ENCODE measurements at regions not wholly inside any gene's neighbourhood (a gene's known extent, or its start where the extent isn't known, plus 50 kb on each side); places are given as distances from the start of the nearest gene placed in this dataset.

DNA sequence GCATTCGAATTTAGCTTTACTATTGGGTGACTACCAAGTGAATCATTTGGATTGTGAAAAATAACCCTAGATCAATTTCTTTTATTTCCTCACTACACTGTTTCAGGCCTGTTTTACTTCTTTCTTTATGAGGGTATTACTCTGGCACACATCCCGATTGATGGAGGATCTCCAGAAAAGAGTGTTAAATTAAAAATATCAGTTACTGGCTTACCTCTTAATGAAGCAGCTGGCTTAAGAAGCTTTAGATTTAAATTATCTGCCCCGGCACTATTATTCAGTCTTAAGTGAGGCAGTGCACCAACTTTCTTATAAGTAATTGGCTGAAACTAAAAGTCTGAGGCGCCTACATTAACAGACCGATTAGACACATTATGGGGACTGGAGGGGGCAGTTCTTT, 1097.4 kb downstream of the TTLL7 start:
- intact Hi-C loops (cut with DNase I; ENCODE audit: low total_unique reads), result no loop called here
- DNase-seq, result no peak
- Histone ChIP-seq H3K27me3 (no peaks in the 10 kb centered on the region), H3K4me1 (no peaks in the 10 kb centered on the region), H3K9me3 (no peaks in the 10 kb centered on the region), H3K36me3 (no peaks in the 10 kb centered on the region), H3K4me3 (no peak overlapping the region), H3K27ac (no peak overlapping the region)
- no peak for TF ChIP-seq POLR2AphosphoS5 (IDR thresholded peaks at IDR 0.05)
- TF ChIP-seq CTCF (IDR thresholded peaks at IDR 0.05), result no peak
- TF ChIP-seq EP300 (IDR thresholded peaks at IDR 0.05; ENCODE audit: low read depth), result no peak
- no peak for TF ChIP-seq POLR2A (IDR thresholded peaks at IDR 0.05)
- 55 to 71% methylated on average over 2 to 5 of the region's 5 CpGs for WGBS, 2 donors (ENCODE audit: low coverage in 1 of 2)
- in situ Hi-C loops (cut with MboI; ENCODE audit: low pct_ligation_motif_present in 1 of 4, low pct_unique_long_range_greater_than_20kb in 1 of 4, low sequenced_read_pairs in 3 of 4), result no loop called here

GRCh38 chr1:82901118-82901517, 1097.8 kb downstream of the TTLL7 start:
- H3K36me3 ChIP-seq, result no peaks in the 10 kb centered on the region
- intact Hi-C loops (cut with DNase I; ENCODE audit: low total_unique reads), result no loop called here
- no peaks in the 10 kb centered on the region for H3K4me1 ChIP-seq
- H3K9me3 ChIP-seq, result no peaks in the 10 kb centered on the region
- WGBS, 2 donors (ENCODE audit: low coverage in 1 of 2), result 53 to 63% methylated on average over 1 of the region's 1 CpG
- no peak for DNase-seq
- in situ Hi-C loops (cut with MboI; ENCODE audit: low pct_ligation_motif_present in 1 of 4, low pct_unique_long_range_greater_than_20kb in 1 of 4, low sequenced_read_pairs in 3 of 4), result no loop called here
- no peak overlapping the region for H3K27ac ChIP-seq
- TF ChIP-seq CTCF (IDR thresholded peaks at IDR 0.05) (no peak), EP300 (IDR thresholded peaks at IDR 0.05; ENCODE audit: low read depth) (no peak), POLR2AphosphoS5 (IDR thresholded peaks at IDR 0.05) (no peak), POLR2A (IDR thresholded peaks at IDR 0.05) (no peak)
- H3K4me3 ChIP-seq, result no peak overlapping the region
- no peaks in the 10 kb centered on the region for H3K27me3 ChIP-seq

- Histone ChIP-seq H3K9me3 (no peaks in the 10 kb centered on the region), H3K27me3 (no peaks in the 10 kb centered on the region), H3K36me3 (no peaks in the 10 kb centered on the region), H3K4me1 (no peaks in the 10 kb centered on the region), H3K4me3 (no peak overlapping the region), H3K27ac (no peak overlapping the region)
- TF ChIP-seq POLR2A (IDR thresholded peaks at IDR 0.05) (no peak), CTCF (IDR thresholded peaks at IDR 0.05) (no peak), POLR2AphosphoS5 (IDR thresholded peaks at IDR 0.05) (no peak), EP300 (IDR thresholded peaks at IDR 0.05; ENCODE audit: low read depth) (no peak)
- in situ Hi-C loops (cut with MboI; ENCODE audit: low pct_ligation_motif_present in 1 of 4, low pct_unique_long_range_greater_than_20kb in 1 of 4, low sequenced_read_pairs in 3 of 4), result no loop called here
- DNase-seq, result no peak
- WGBS, 2 donors (ENCODE audit: low coverage in 1 of 2), result 74 to 76% methylated on average over 3 of the region's 3 CpGs
- intact Hi-C loops (cut with DNase I; ENCODE audit: low total_unique reads), result no loop called here
Observed at GRCh38 chr1:82899017-82899416, 1098.3 kb downstream of the ADGRL2 start.

- no peak for DNase-seq
- TF ChIP-seq CTCF (IDR thresholded peaks at IDR 0.05) (no peak), POLR2A (IDR thresholded peaks at IDR 0.05) (no peak), POLR2AphosphoS5 (IDR thresholded peaks at IDR 0.05) (no peak), EP300 (IDR thresholded peaks at IDR 0.05; ENCODE audit: low read depth) (no peak)
- Histone ChIP-seq H3K27ac (no peak overlapping the region), H3K9me3 (no peaks in the 10 kb centered on the region), H3K4me3 (no peak overlapping the region), H3K4me1 (no peaks in the 10 kb centered on the region), H3K27me3 (no peaks in the 10 kb centered on the region), H3K36me3 (no peaks in the 10 kb centered on the region)
- 60% methylated on average over 1 of the region's 1 CpG for WGBS, 2 donors (ENCODE audit: low coverage in 1 of 2)
- intact Hi-C loops (cut with DNase I; ENCODE audit: low total_unique reads) (no loop called here), in situ Hi-C loops (cut with MboI; ENCODE audit: low pct_ligation_motif_present in 1 of 4, low pct_unique_long_range_greater_than_20kb in 1 of 4, low sequenced_read_pairs in 3 of 4) (no loop called here)
Observed at GRCh38 chr1:82897549-82897948, 1096.8 kb downstream of the ADGRL2 start.
